Right renal cortex interstitium (tissue), 3 donors: ENCODE measurements at regions not wholly inside any gene's neighbourhood (a gene's known extent, or its start where the extent isn't known, plus 50 kb on each side); places are given as distances from the start of the nearest gene placed in this dataset.
A peak's percentile ranks its signal among the peaks of the same experiment; 100 is the strongest.

Experiments used
- DNase-seq, 3 donors: peaks; one replicate each; pipeline ENCODE4 v3.0.0-alpha.2; 2013; ENCODE audit warnings: low read depth in 3 of 3, low spot score in 2 of 3

- DNase-seq: no peak
Measured at GRCh38 chr18:60146220-60146960, 226.2 kb downstream of the MC4R start.

GRCh38 chr18:60145776-60146175 lies 226.8 kb downstream of the MC4R start:
- no peak for DNase-seq

GRCh38 chr18:60134806-60135205 lies 235.0 kb downstream of the PMAIP1 start:
- no peak for DNase-seq

DNA sequence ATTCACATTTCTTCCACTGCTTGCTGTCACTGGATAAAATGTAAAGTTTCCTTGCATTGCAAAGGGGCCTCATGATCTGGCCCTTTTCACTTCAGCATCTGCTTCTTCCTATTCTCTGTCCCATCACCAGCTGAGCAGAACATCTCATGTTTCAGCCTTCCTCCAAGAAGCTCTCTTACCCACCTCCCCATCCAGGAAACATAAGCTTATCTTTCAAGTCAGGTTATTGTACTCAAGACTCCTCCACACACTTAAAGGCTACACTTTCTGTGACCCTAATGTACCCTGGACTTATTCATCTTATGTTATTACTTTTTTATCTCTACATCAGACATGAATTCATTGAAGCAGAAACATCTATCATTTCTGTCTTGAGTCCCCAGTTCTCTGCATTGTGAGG lies 230.5 kb downstream of the PMAIP1 start:
- peak in 1 of 3 donors; percentile 13 for DNase-seq

DNA sequence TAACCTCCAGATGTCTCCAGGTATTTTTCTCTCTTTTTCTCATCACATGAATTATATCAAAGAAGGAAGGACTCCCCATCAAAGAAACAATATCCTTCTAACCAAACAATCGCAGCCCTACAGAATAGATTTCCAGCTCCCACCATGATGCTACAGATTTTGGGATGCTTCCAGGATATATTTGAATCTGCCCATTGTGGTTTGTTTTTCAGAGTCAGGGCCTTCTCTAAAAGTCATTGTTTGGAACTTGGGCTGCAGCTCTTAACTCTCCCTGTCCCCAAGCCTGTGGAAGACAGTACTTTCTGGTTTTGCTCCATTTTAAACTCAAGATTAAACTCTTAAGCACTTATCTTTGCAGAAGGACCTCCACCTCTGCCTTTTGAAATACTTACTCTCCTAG lies 223.2 kb downstream of the PMAIP1 start:
- no peak for DNase-seq

DNA sequence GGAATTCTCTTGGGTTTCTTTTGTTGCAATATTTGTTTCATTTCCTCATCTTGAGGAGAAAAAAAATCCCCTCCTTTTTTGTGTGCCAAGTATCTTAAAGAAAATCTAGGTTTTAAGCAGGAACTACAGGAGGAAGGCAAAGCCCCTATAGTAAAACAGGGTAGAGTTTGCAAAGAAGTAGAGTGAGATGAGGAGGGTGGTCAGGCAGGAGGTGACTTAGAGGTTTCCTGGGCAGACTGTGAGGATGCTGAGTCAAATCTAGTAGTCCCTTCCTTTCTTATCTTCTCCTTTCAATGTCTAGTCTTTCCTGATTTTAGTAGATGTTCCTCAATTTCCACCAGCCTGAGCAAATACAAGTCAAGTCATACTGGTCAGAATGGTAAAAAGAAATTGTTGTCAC lies 222.5 kb downstream of the PMAIP1 start:
- DNase-seq: no peak

DNA sequence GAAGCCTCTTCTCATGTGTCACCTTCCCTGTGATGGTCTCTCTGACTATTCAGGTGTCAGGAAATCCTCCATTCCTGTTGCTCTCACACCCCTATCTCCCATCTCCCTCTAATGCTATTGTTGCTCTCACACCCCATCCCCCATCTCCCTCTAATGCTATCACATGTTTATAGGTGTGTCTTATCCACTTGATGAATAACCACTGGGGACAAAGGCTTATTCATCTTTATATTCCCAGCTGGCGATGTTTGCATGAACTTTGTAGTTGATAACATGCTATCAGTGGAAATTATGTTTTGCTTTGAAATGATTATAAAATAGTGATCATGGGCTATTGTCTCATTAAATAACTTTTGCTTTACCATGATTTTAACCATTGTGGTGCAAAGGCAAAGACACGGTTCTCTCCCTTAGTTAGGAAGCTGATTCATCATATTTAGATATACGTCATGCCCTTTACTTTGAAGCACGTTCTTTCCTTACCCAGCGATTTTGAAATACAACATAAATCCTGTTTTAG lies 220.5 kb downstream of the PMAIP1 start:
- DNase-seq: no peak

- no peak for DNase-seq
Measured at GRCh38 chr18:60117321-60117720, 217.5 kb downstream of the PMAIP1 start.

GRCh38 chr18:60113396-60113795 lies 213.6 kb downstream of the PMAIP1 start:
- DNase-seq: no peak

- DNase-seq: no peak
Measured at GRCh38 chr18:60112369-60112768, 212.6 kb downstream of the PMAIP1 start.

- no peak for DNase-seq
Measured at GRCh38 chr18:60111525-60111924, 211.7 kb downstream of the PMAIP1 start.

DNA sequence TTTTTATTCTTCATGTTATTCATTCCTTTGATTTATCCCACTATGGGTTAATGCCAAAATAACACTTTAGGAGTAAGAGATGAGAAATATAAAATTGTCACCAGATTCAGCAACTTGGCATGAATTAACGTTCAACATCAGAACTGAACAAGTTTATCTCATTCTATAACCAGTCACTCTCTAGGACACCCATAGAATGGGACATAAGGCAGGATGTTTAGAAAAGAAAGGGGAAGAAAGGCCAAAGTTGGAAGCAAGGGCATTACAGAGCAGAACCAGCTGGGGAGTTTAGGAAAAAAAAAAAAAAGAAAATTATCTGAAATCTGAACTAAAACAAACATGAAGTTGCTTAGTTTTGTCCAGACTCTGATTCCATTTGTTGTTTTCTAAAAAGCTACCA lies 211.0 kb downstream of the PMAIP1 start:
- DNase-seq: peak in 2 of 3 donors; percentile 21 to 25

- no peak for DNase-seq
Measured at GRCh38 chr18:60100778-60101177, 201.0 kb downstream of the PMAIP1 start.

GRCh38 chr18:60099709-60100108 lies 199.9 kb downstream of the PMAIP1 start:
- no peak for DNase-seq

DNA sequence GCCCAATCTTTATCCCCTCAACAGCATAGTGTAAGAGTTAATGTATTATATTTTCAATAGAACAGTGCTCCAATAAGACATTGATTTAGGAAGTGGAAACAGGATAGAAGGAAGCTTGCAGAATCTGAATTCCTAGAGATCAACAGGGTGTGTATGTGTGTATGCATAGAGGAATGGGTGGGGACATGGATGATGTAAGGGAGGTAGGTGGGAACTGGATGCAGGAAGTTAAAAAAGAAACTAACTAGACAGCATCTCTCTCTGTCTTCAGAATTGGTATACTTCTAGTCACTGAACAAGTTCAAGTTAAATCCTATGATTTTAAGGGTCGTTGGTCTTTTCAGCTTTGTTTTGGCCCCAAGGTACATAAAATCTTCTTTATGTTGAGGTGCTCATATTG lies 196.6 kb downstream of the PMAIP1 start:
- DNase-seq: no peak

- DNase-seq: no peak
Measured at GRCh38 chr18:60092073-60092472, 192.3 kb downstream of the PMAIP1 start.

- no peak for DNase-seq
Measured at GRCh38 chr18:60090170-60090569, 190.4 kb downstream of the PMAIP1 start.

DNA sequence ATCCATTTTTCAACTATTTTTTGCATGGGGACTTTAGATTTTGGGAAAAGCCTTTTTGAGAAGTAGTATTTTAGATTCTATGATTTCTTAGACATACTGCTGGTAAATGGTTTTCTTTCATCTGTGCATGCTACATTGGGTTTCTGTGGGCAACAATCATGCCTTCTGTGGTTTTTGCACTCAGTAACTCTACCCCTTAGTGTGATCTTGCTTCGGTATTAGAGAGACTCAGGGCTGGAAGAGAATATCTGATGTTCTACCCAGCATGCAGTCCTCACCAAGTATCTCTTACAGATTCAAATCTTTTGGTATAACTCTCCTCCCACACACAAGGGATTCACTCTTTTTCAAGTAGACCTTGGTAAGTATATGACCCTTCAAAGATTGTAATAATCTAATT lies 183.0 kb downstream of the PMAIP1 start:
- DNase-seq: no peak

GRCh38 chr18:60082282-60082681 lies 182.5 kb downstream of the PMAIP1 start:
- no peak for DNase-seq

DNA sequence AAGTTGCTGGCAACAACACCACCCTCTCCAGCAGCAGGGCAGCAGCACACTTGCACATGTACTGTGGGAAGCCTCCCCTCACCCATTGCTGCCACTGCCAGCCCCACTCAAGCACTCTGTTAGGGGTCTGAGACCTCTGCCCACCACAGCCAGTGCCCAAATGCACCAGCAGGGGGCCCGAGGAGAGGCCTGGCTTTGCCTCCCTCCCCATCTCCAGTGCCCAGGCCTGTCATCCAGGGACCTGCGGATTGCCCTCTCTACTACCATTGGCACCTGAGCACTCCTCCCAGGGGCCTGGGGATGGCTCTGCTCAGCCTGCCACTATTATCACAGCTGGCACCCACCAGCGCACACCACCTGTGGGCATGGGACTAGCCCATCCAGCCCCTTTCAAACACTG lies 175.7 kb downstream of the PMAIP1 start:
- DNase-seq: no peak

DNA sequence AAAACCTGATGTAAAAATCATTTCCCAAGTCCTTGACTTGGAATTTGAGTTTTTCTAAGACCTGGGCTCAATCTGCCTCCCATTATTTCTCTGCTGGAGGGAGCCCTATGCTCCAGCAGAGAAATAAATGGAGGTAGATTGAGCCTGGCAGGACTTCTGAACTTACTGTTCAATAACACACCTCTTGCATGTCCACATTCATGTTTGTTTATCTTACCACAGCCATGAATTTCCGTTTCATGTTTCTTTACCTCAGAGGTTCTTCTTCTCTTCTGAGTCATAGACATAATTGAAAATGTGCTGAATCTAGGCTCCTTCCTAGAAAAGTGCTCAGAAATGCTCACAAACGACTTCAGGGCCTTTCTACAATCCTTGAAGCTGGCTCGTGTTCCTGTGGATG lies 170.8 kb downstream of the PMAIP1 start:
- no peak for DNase-seq

GRCh38 chr18:60069145-60069544 lies 169.3 kb downstream of the PMAIP1 start:
- DNase-seq: no peak
